HepG2 (cell line): ENCODE measurements at regions not wholly inside any gene's neighbourhood (a gene's known extent, or its start where the extent isn't known, plus 50 kb on each side); places are given as distances from the start of the nearest gene placed in this dataset.

Experiments
- ATAC-seq: fragments of 200-7000 bp; cut with Tn5 transposase; 3 replicates; pipeline ENCODE4 v1.9.1; 2020; ENCODE audit warnings: mild to moderate bottlenecking, moderate library complexity
- BruUV-seq: library from RNA; stranded (reverse); fragments of 400-500 nt; replicated peaks from 2 replicates; lab custom pipeline; 2021; lab: Mats Ljungman, UMichigan
- CTCF ChIA-PET: fragments of 300-600 bp; formaldehyde crosslinking; extraction: SDS; loops from one replicate; lab custom pipeline; 2021; ENCODE audit warnings: low total read pairs, inconsistent platforms, low intra/inter-chr PET ratio; lab: Yijun Ruan, JAX
- POLR2A ChIA-PET: fragments of 350-600 bp; sonication (Branson Sonifier 250); formaldehyde crosslinking; loops from one replicate; lab custom pipeline; 2020; ENCODE audit warnings: antibody characterized with exemption, inconsistent platforms; lab: Yijun Ruan, JAX
- DNase-seq: peaks from one replicate; pipeline ENCODE4 v3.0.0-alpha.2; 2015; ENCODE audit warnings: low spot score
- FAIRE-seq: peaks from 3 replicates; lab custom pipeline; 2011; peaks lifted over from hg19 to GRCh38; lab: Jason Lieb, UNC
- H2AFZ ChIP-seq: one replicate; pipeline ENCODE4 v1.6.1; 2011; ENCODE audit warnings: low read length, inconsistent platforms
- H3K27ac ChIP-seq: fragments of 300-600 bp; 3 replicates; pipeline ENCODE4 v1.8.0; 2011; ENCODE audit warnings: mixed run types, mild to moderate bottlenecking, mixed read lengths, low read length, inconsistent platforms; ENCODE audit not compliant: insufficient read depth; ENCODE audit errors: extremely low read length
- H3K27me3 ChIP-seq, 2 experiments: fragments of 200-600 bp in 1 of 2; 2 replicates in 1 of 2; 3 replicates in 1 of 2; pipeline versions ENCODE4 v1.6.0 to v1.8.0; 2011; ENCODE audit warnings: low read length in 2 of 2, mild to moderate bottlenecking in 2 of 2, moderate library complexity in 2 of 2, inconsistent platforms in 1 of 2; ENCODE audit not compliant: insufficient read depth in 2 of 2, control insufficient read depth in 1 of 2
- H3K36me3 ChIP-seq, 2 experiments: fragments of 200-600 bp in 1 of 2; replicated peaks in 1 of 2; 2 replicates in 1 of 2; 3 replicates in 1 of 2; pipeline versions ENCODE4 v1.5.1 to v1.8.0; 2011; ENCODE audit warnings: low read length in 2 of 2, inconsistent platforms in 1 of 2; ENCODE audit not compliant: insufficient read depth in 2 of 2, control insufficient read depth in 1 of 2
- H3K4me1 ChIP-seq: 2 replicates; pipeline ENCODE4 v1.5.1; 2012; ENCODE audit warnings: low read length, inconsistent platforms; ENCODE audit not compliant: insufficient read depth
- H3K4me2 ChIP-seq: 2 replicates; pipeline ENCODE4 v1.6.0; 2011; ENCODE audit warnings: low read depth, low read length, inconsistent platforms
- H3K4me3 ChIP-seq, 3 experiments: fragments of 200-600 bp in 1 of 3; sonication (generic), shearing (Covaris generic) in 1 of 3; replicated peaks in 1 of 3; 2 replicates each; pipeline ENCODE4 v1.5.1; 2011 to 2016; ENCODE audit warnings: low read length in 3 of 3, inconsistent platforms in 2 of 3, low read depth in 2 of 3, mild to moderate bottlenecking in 2 of 3, control low read depth in 1 of 3, mixed read lengths in 1 of 3; ENCODE audit not compliant: insufficient read depth in 1 of 3
- H3K79me2 ChIP-seq: one replicate; pipeline ENCODE4 v1.6.1; 2011; ENCODE audit warnings: low read length, inconsistent platforms; ENCODE audit not compliant: insufficient read depth
- H3K9ac ChIP-seq: 2 replicates; pipeline ENCODE4 v1.6.0; 2011; ENCODE audit warnings: mild to moderate bottlenecking, low read depth, low read length, inconsistent platforms; ENCODE audit not compliant: insufficient read depth
- H3K9me3 ChIP-seq: 2 replicates; pipeline ENCODE4 v1.5.1; 2012; ENCODE audit warnings: mild to moderate bottlenecking, low read length
- H4K20me1 ChIP-seq: 2 replicates; pipeline ENCODE4 v1.6.0; 2011; ENCODE audit warnings: inconsistent platforms, mild to moderate bottlenecking, low read length, moderate library complexity; ENCODE audit not compliant: insufficient read depth
- SIN3A ChIP-seq: IDR thresholded peaks from 2 replicates; pipeline ENCODE4 v1.6.1; 2011; ENCODE audit warnings: low read depth, mild to moderate bottlenecking, control low read depth, low read length, borderline replicate concordance
- SP4 ChIP-seq: sonication (generic); formaldehyde crosslinking; IDR thresholded peaks from 2 replicates; pipeline ENCODE4 v1.8.1; 2023; ENCODE audit warnings: mild to moderate bottlenecking, missing genetic modification reagents
- ZNF441 ChIP-seq: sonication (generic); formaldehyde crosslinking; IDR thresholded peaks from 2 replicates; pipeline ENCODE4 v1.7.0; 2021; ENCODE audit warnings: missing genetic modification reagents, borderline replicate concordance
- ZNF850 ChIP-seq: sonication (generic); formaldehyde crosslinking; conservative IDR thresholded peaks from 2 replicates; pipeline ENCODE4 v1.9.0; 2021; ENCODE audit warnings: mild to moderate bottlenecking, missing genetic modification reagents
- WGBS: methylation state at CpG from one replicate; pipeline ENCODE4 v1.1.6; 2017; ENCODE audit warnings: low lambda C conversion rate; 5-methylcytosine and 5-hydroxymethylcytosine counted together
- in situ Hi-C: cut with HindIII; loops from 2 replicates; pipeline ENCODE4 v1.10.0; 2017; ENCODE audit warnings: low pct_unique_long_range_greater_than_20kb; ENCODE audit not compliant: extremely low pct_ligation_motif_present
- intact Hi-C: fragments of 100-400 bp; cut with micrococcal nuclease; formaldehyde crosslinking; loops from one replicate; pipeline ENCODE4 v1.10.0; 2022; ENCODE audit not compliant: unreplicated experiment
- TF ChIP-seq, protein P1 (sequence below): sonication (generic); formaldehyde crosslinking; IDR thresholded peaks from 2 replicates; pipeline ENCODE4 v1.4.0; 2020; ENCODE audit warnings: missing genetic modification reagents, mild to moderate bottlenecking, borderline replicate concordance
- TF ChIP-seq, protein P2 (sequence below): sonication (generic); formaldehyde crosslinking; IDR thresholded peaks from 2 replicates; pipeline ENCODE4 v1.4.0; 2020; ENCODE audit warnings: missing genetic modification reagents, borderline replicate concordance
- TF ChIP-seq, protein P3 (sequence below): sonication (generic); formaldehyde crosslinking; IDR thresholded peaks from 2 replicates; pipeline ENCODE4 v1.4.0; 2020; ENCODE audit warnings: missing genetic modification reagents, borderline replicate concordance
- TF ChIP-seq, protein P4 (sequence below): sonication (generic); formaldehyde crosslinking; IDR thresholded peaks from 2 replicates; pipeline ENCODE4 v1.4.0; 2020; ENCODE audit warnings: mild to moderate bottlenecking, missing genetic modification reagents

DNA sequence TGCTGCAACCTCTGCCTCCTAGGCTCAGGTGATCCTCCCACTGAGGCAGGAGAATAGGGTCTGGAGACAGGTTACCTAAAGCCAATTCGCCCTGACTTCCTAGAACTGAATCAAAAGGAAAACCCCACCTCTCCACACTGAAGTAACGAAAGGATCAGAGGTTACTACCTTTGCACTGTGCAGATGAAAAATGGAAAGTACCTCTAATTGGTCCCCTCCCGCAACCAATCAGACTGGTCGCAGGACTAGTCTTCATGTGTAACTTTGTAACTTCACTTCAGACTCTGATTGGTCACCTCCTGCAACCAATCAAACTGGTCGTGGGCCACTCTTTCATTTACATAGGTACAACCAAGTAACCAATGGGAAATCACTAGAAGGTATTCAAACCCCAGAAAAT lies 61.1 kb downstream of the ATXN3L start:
- H3K9ac ChIP-seq = no peak overlapping the region
- no peak overlapping the region for H3K4me2 ChIP-seq
- FAIRE-seq = no peak
- H3K27me3 ChIP-seq = no peaks in the 10 kb centered on the region
- ChIA-PET POLR2A (no interaction called here), CTCF (no interaction called here)
- no peaks in the 10 kb centered on the region; the same call in 1 of the 2 replicates for H3K4me1 ChIP-seq
- H2AFZ ChIP-seq = no peak overlapping the region
- no peak for ATAC-seq
- BruUV-seq = no TSS peak
- H3K27ac ChIP-seq = no peak overlapping the region
- TF ChIP-seq, protein P1, sequence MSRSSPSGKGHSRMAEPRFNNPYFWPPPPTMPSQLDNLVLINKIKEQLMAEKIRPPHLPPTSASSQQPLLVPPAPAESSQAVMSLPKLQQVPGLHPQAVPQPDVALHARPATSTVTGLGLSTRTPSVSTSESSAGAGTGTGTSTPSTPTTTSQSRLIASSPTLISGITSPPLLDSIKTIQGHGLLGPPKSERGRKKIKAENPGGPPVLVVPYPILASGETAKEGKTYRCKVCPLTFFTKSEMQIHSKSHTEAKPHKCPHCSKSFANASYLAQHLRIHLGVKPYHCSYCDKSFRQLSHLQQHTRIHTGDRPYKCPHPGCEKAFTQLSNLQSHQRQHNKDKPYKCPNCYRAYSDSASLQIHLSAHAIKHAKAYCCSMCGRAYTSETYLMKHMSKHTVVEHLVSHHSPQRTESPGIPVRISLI = no peak
- TF ChIP-seq SIN3A (no peak), SP4 (CRISPR knock-in tag) (no peak), ZNF850 (CRISPR knock-in tag) (no peak), ZNF441 (CRISPR knock-in tag) (no peak)
- TF ChIP-seq, protein P2, sequence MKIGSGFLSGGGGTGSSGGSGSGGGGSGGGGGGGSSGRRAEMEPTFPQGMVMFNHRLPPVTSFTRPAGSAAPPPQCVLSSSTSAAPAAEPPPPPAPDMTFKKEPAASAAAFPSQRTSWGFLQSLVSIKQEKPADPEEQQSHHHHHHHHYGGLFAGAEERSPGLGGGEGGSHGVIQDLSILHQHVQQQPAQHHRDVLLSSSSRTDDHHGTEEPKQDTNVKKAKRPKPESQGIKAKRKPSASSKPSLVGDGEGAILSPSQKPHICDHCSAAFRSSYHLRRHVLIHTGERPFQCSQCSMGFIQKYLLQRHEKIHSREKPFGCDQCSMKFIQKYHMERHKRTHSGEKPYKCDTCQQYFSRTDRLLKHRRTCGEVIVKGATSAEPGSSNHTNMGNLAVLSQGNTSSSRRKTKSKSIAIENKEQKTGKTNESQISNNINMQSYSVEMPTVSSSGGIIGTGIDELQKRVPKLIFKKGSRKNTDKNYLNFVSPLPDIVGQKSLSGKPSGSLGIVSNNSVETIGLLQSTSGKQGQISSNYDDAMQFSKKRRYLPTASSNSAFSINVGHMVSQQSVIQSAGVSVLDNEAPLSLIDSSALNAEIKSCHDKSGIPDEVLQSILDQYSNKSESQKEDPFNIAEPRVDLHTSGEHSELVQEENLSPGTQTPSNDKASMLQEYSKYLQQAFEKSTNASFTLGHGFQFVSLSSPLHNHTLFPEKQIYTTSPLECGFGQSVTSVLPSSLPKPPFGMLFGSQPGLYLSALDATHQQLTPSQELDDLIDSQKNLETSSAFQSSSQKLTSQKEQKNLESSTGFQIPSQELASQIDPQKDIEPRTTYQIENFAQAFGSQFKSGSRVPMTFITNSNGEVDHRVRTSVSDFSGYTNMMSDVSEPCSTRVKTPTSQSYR (CRISPR knock-in tag) = no peak
- TF ChIP-seq, protein P3, sequence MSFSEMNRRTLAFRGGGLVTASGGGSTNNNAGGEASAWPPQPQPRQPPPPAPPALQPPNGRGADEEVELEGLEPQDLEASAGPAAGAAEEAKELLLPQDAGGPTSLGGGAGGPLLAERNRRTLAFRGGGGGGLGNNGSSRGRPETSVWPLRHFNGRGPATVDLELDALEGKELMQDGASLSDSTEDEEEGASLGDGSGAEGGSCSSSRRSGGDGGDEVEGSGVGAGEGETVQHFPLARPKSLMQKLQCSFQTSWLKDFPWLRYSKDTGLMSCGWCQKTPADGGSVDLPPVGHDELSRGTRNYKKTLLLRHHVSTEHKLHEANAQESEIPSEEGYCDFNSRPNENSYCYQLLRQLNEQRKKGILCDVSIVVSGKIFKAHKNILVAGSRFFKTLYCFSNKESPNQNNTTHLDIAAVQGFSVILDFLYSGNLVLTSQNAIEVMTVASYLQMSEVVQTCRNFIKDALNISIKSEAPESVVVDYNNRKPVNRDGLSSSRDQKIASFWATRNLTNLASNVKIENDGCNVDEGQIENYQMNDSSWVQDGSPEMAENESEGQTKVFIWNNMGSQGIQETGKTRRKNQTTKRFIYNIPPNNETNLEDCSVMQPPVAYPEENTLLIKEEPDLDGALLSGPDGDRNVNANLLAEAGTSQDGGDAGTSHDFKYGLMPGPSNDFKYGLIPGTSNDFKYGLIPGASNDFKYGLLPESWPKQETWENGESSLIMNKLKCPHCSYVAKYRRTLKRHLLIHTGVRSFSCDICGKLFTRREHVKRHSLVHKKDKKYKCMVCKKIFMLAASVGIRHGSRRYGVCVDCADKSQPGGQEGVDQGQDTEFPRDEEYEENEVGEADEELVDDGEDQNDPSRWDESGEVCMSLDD (CRISPR knock-in tag) = no peak
- TF ChIP-seq, protein P4, sequence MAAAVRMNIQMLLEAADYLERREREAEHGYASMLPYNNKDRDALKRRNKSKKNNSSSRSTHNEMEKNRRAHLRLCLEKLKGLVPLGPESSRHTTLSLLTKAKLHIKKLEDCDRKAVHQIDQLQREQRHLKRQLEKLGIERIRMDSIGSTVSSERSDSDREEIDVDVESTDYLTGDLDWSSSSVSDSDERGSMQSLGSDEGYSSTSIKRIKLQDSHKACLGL (CRISPR knock-in tag) = no peak
- no peaks in the 10 kb centered on the region for H3K79me2 ChIP-seq
- intact Hi-C loops (no loop called here), in situ Hi-C loops (no loop called here)
- H3K36me3 ChIP-seq = no peaks in the 10 kb centered on the region
- no peaks in the 10 kb centered on the region for H4K20me1 ChIP-seq
- no peak overlapping the region for H3K4me3 ChIP-seq
- DNase-seq = no peak
- WGBS = 30% methylated on average over 4 of the region's 5 CpGs
- no peaks in the 10 kb centered on the region for H3K9me3 ChIP-seq
